ENCODE measurements at regions not wholly inside any gene's neighbourhood (a gene's known extent, or its start where the extent isn't known, plus 50 kb on each side); places are given as distances from the start of the nearest gene placed in this dataset.

DNA sequence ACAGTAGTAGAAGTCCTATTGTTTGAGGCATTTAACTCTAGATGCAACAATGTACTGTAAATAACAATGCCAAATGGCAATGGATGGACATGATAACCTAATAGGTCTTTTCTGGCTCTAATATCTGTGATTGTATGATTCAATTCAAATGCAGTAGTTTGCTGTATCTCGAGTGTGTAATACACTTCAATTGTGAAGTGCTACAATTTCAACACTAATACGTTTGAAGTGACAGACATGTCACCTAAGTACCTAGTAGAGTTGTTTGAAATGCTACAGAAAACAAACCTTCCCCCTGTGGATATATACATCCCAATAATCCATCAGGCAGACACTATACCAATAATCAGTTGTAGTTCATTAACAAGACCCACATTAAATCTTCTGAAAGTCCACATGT, 305.9 kb upstream of the ITGA1 start:
- TF ChIP-seq, protein P1, sequence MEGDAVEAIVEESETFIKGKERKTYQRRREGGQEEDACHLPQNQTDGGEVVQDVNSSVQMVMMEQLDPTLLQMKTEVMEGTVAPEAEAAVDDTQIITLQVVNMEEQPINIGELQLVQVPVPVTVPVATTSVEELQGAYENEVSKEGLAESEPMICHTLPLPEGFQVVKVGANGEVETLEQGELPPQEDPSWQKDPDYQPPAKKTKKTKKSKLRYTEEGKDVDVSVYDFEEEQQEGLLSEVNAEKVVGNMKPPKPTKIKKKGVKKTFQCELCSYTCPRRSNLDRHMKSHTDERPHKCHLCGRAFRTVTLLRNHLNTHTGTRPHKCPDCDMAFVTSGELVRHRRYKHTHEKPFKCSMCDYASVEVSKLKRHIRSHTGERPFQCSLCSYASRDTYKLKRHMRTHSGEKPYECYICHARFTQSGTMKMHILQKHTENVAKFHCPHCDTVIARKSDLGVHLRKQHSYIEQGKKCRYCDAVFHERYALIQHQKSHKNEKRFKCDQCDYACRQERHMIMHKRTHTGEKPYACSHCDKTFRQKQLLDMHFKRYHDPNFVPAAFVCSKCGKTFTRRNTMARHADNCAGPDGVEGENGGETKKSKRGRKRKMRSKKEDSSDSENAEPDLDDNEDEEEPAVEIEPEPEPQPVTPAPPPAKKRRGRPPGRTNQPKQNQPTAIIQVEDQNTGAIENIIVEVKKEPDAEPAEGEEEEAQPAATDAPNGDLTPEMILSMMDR (IDR thresholded peaks at IDR 0.05; ENCODE audit: insufficient read depth, low read depth, low read length) = no peak
- no peak for TF ChIP-seq EZH2 (IDR thresholded peaks at IDR 0.05; ENCODE audit: insufficient read depth, low read length)
